ENCODE measurements at regions not wholly inside any gene's neighbourhood (a gene's known extent, or its start where the extent isn't known, plus 50 kb on each side); places are given as distances from the start of the nearest gene placed in this dataset.

GRCh38 chr5:54601411-54602230 is 84.1 kb downstream of the SNX18 start:
- Histone ChIP-seq H3K4me1 (ENCODE audit: control insufficient read depth, extremely low read depth, insufficient read depth, low read length) (no peaks in the 10 kb centered on the region), H3K4me3 (ENCODE audit: control insufficient read depth in 2 of 3, extremely low read depth in 1 of 3, insufficient read depth in 2 of 3, low read depth in 1 of 3, low read length in 3 of 3) (no peak overlapping the region), H3K9me1 (ENCODE audit: control insufficient read depth, extremely low read depth, insufficient read depth, low read length) (no peaks in the 10 kb centered on the region), H4K20me1 (ENCODE audit: control insufficient read depth, extremely low read depth, insufficient read depth, low read length) (no peaks in the 10 kb centered on the region), H3K79me2 (ENCODE audit: control insufficient read depth, insufficient read depth, low read length) (no peaks in the 10 kb centered on the region), H3K4me2 (ENCODE audit: control insufficient read depth, extremely low read depth, insufficient read depth, low read depth, low read length) (no peak overlapping the region), H3K9me3 (ENCODE audit: control insufficient read depth, low read depth, low read length) (no peaks in the 10 kb centered on the region), H3K9ac (ENCODE audit: control insufficient read depth, extremely low read depth, insufficient read depth, low read length) (no peak overlapping the region), H3K27me3 (ENCODE audit: control insufficient read depth, extremely low read depth, insufficient read depth, low read length) (no peaks in the 10 kb centered on the region), H3K27ac (ENCODE audit: control insufficient read depth, insufficient read depth, low read length) (no peak overlapping the region), H2AFZ (ENCODE audit: control insufficient read depth, low read length) (no peak overlapping the region), H3K36me3 (ENCODE audit: control insufficient read depth in 2 of 2, extremely low read depth in 1 of 2, insufficient read depth in 2 of 2, low read length in 2 of 2) (no peaks in the 10 kb centered on the region)
- TF ChIP-seq EZH2 (IDR thresholded peaks at IDR 0.05; ENCODE audit: low read length) = no peak
- no peak for TF ChIP-seq CTCF (optimal IDR thresholded peaks at IDR 0.05 in 1 of 3, IDR thresholded peaks at IDR 0.05 in 1 of 3, conservative IDR thresholded peaks at IDR 0.05 in 1 of 3; ENCODE audit: extremely low read depth in 1 of 3, insufficient read depth in 2 of 3, low read length in 3 of 3)
- FAIRE-seq = no peak
- dilution Hi-C loops (cut with MboI; ENCODE audit: extremely low pct_ligation_motif_present, low sequenced_read_pairs) = no loop called here
- DNase-seq (ENCODE audit: low read depth, low spot score) = no peak

All from keratinocyte (primary cell).